ENCODE measurements at regions not wholly inside any gene's neighbourhood (a gene's known extent, or its start where the extent isn't known, plus 50 kb on each side); places are given as distances from the start of the nearest gene placed in this dataset.

GRCh38 chr12:18946106-18946505 is 183.4 kb upstream of the PLEKHA5 start:
- no peak for DNase-seq (ENCODE audit: extremely low read depth, low read depth)
- TF ChIP-seq CTCF (IDR thresholded peaks at IDR 0.05; ENCODE audit: low read depth, low read length, missing control alignments), result no peak

GRCh38 chr12:18951218-18951617 is 178.3 kb upstream of the PLEKHA5 start:
- no peak overlapping the region for H3K4me3 ChIP-seq (replicated peaks; ENCODE audit: low read depth, low read length)
- no peak for DNase-seq (ENCODE audit: extremely low read depth, low read depth)
- no peak for TF ChIP-seq CTCF (IDR thresholded peaks at IDR 0.05; ENCODE audit: low read depth, low read length, missing control alignments)

More at GRCh38 chr12:18946106-18946505, 183.4 kb upstream of the PLEKHA5 start:
- no peak overlapping the region for H3K4me3 ChIP-seq (replicated peaks; ENCODE audit: low read depth, low read length)

GRCh38 chr12:18953505-18953904 is 176.0 kb upstream of the PLEKHA5 start:
- TF ChIP-seq CTCF (IDR thresholded peaks at IDR 0.05; ENCODE audit: low read depth, low read length, missing control alignments), result no peak
- no peak for DNase-seq (ENCODE audit: extremely low read depth, low read depth)
- no peak overlapping the region for H3K4me3 ChIP-seq (replicated peaks; ENCODE audit: low read depth, low read length)

- no peak for TF ChIP-seq CTCF (IDR thresholded peaks at IDR 0.05; ENCODE audit: low read depth, low read length, missing control alignments)
- no peak for DNase-seq (ENCODE audit: extremely low read depth, low read depth)
- H3K4me3 ChIP-seq (replicated peaks; ENCODE audit: low read depth, low read length), result no peak overlapping the region
Observed at GRCh38 chr12:18955594-18955993, 173.9 kb upstream of the PLEKHA5 start.

- H3K4me3 ChIP-seq (replicated peaks; ENCODE audit: low read depth, low read length), result no peak overlapping the region
- TF ChIP-seq CTCF (IDR thresholded peaks at IDR 0.05; ENCODE audit: low read depth, low read length, missing control alignments), result no peak
- no peak for DNase-seq (ENCODE audit: extremely low read depth, low read depth)
Observed at GRCh38 chr12:18965203-18965602, 164.3 kb upstream of the PLEKHA5 start.

- no peak for DNase-seq (ENCODE audit: extremely low read depth, low read depth)
- no peak for TF ChIP-seq CTCF (IDR thresholded peaks at IDR 0.05; ENCODE audit: low read depth, low read length, missing control alignments)
- H3K4me3 ChIP-seq (replicated peaks; ENCODE audit: low read depth, low read length), result no peak overlapping the region
Observed at GRCh38 chr12:18966954-18967353, 162.6 kb upstream of the PLEKHA5 start.

GRCh38 chr12:18967814-18968213 is 161.7 kb upstream of the PLEKHA5 start:
- no peak for DNase-seq (ENCODE audit: extremely low read depth, low read depth)
- H3K4me3 ChIP-seq (replicated peaks; ENCODE audit: low read depth, low read length), result no peak overlapping the region
- TF ChIP-seq CTCF (IDR thresholded peaks at IDR 0.05; ENCODE audit: low read depth, low read length, missing control alignments), result no peak

Measured in HFF-Myc (cell line).